ENCODE measurements at regions not wholly inside any gene's neighbourhood (a gene's known extent, or its start where the extent isn't known, plus 50 kb on each side); places are given as distances from the start of the nearest gene placed in this dataset.

- Histone ChIP-seq H4K20me1 (ENCODE audit: insufficient read depth) (no peaks in the 10 kb centered on the region), H3K27me3 (ENCODE audit: insufficient read depth) (no peaks in the 10 kb centered on the region), H3K27ac (ENCODE audit: low read depth in 2 of 2, low read length in 1 of 2) (no peak overlapping the region), H3F3A (replicated peaks; ENCODE audit: insufficient read depth) (no peaks in the 10 kb centered on the region), H3K36me3 (replicated peaks in 1 of 2; ENCODE audit: control insufficient read depth in 1 of 2, insufficient read depth in 2 of 2, low read length in 1 of 2) (no peaks in the 10 kb centered on the region), H3K79me2 (ENCODE audit: insufficient read depth) (no peaks in the 10 kb centered on the region), H3K9me2 (no peaks in the 10 kb centered on the region), H3K9ac (no peak overlapping the region), H3K9me3 (no peaks in the 10 kb centered on the region), H3K4me2 (no peak overlapping the region), H2AFZ (ENCODE audit: low read depth) (no peak overlapping the region), H3K4me3 (ENCODE audit: low read depth in 2 of 2, low read length in 1 of 2) (no peak overlapping the region), H3K4me1 (ENCODE audit: control insufficient read depth in 1 of 2, insufficient read depth in 2 of 2, low read depth in 1 of 2, low read length in 1 of 2) (no peaks in the 10 kb centered on the region; a peak in 1 of 4 replicates)
- CTCF ChIA-PET = interaction anchor here (1.3 to 6.2 kb wide), 4 partner anchors 11 to 407 kb away, joined by 3 to 61 read pairs (median 12); no protein-coding TSS in a partner anchor
- WGBS (ENCODE audit: low lambda C conversion rate) = 32% methylated on average over 3 of the region's 3 CpGs
- no peak for DNase-seq
- POLR2A ChIA-PET = no interaction called here
- TF ChIP-seq EZH2phosphoT487 (IDR thresholded peaks at IDR 0.05; ENCODE audit: borderline replicate concordance, low read depth) (no peak), GATA2 (CRISPR knock-in tag; IDR thresholded peaks at IDR 0.05) (no peak), MAX (IDR thresholded peaks at IDR 0.05; ENCODE audit: low read depth) (no peak), FOXJ3 (CRISPR knock-in tag; IDR thresholded peaks at IDR 0.05) (no peak), POLR2AphosphoS5 (IDR thresholded peaks at IDR 0.05; ENCODE audit: low read depth, low read length) (no peak), IRF3 (IDR thresholded peaks at IDR 0.05; ENCODE audit: low read depth, low read length) (no peak), MEF2A (IDR thresholded peaks at IDR 0.05; ENCODE audit: borderline replicate concordance, low read depth) (no peak), NFIC (IDR thresholded peaks at IDR 0.05; ENCODE audit: borderline replicate concordance) (no peak), RXRA (IDR thresholded peaks at IDR 0.05; ENCODE audit: borderline replicate concordance, low read depth) (no peak), EP300 (IDR thresholded peaks at IDR 0.05; ENCODE audit: borderline replicate concordance in 1 of 2, low read depth in 1 of 2, low read length in 1 of 2) (no peak), ZBTB33 (IDR thresholded peaks at IDR 0.05; ENCODE audit: borderline replicate concordance, low read depth) (no peak), MXI1 (IDR thresholded peaks at IDR 0.05; ENCODE audit: low read depth, low read length) (no peak), NRF1 (IDR thresholded peaks at IDR 0.05; ENCODE audit: low read depth, low read length) (no peak), TEAD4 (IDR thresholded peaks at IDR 0.05; ENCODE audit: borderline replicate concordance, insufficient read depth) (no peak), CTCF (IDR thresholded peaks at IDR 0.05) (no peak), GABPA (IDR thresholded peaks at IDR 0.05; ENCODE audit: low read depth) (no peak)
These were observed 523.2 kb upstream of the GOLIM4 start for GRCh38 chr3:168618827-168619470.

Data from SK-N-SH (cell line).